H9 (cell line): ENCODE measurements at regions not wholly inside any gene's neighbourhood (a gene's known extent, or its start where the extent isn't known, plus 50 kb on each side); places are given as distances from the start of the nearest gene placed in this dataset.

ENCODE experiments used
- DNase-seq: peaks from one replicate; pipeline ENCODE4 v3.0.0-alpha.2; 2017
- H2AFZ ChIP-seq: one replicate; pipeline ENCODE4 v1.6.1; 2013; ENCODE audit warnings: mild to moderate bottlenecking, low read length, control low read depth, moderate library complexity
- H2AK5ac ChIP-seq: 2 replicates; pipeline ENCODE4 v1.6.1; 2013; ENCODE audit warnings: low read length, control low read depth, mixed read lengths; ENCODE audit not compliant: insufficient read length
- H2BK120ac ChIP-seq: one replicate; pipeline ENCODE4 v1.6.1; 2013; ENCODE audit warnings: low read depth, mild to moderate bottlenecking, low read length, control low read depth, inconsistent platforms; ENCODE audit not compliant: poor library complexity, severe bottlenecking
- H2BK12ac ChIP-seq: 2 replicates; pipeline ENCODE4 v1.6.1; 2013; ENCODE audit warnings: low read length, control low read depth, mixed read lengths, low read depth; ENCODE audit not compliant: insufficient read length
- H2BK15ac ChIP-seq: 2 replicates; pipeline ENCODE4 v1.6.1; 2013; ENCODE audit warnings: low read depth, low read length, control low read depth
- H2BK20ac ChIP-seq: one replicate; pipeline ENCODE4 v1.6.1; 2013; ENCODE audit warnings: low read depth, mild to moderate bottlenecking, low read length, control low read depth, inconsistent platforms; ENCODE audit not compliant: poor library complexity, severe bottlenecking
- H2BK5ac ChIP-seq: 2 replicates; pipeline ENCODE4 v1.6.1; 2013; ENCODE audit warnings: low read length, control low read depth, mixed read lengths; ENCODE audit not compliant: insufficient read length
- H3K14ac ChIP-seq: 2 replicates; pipeline ENCODE4 v1.6.1; 2013; ENCODE audit warnings: low read length, control low read depth; ENCODE audit not compliant: insufficient read depth
- H3K18ac ChIP-seq: 2 replicates; pipeline ENCODE4 v1.6.1; 2013; ENCODE audit warnings: low read depth, mild to moderate bottlenecking, mixed read lengths, low read length, control low read depth; ENCODE audit not compliant: insufficient read length
- H3K23ac ChIP-seq: 2 replicates; pipeline ENCODE4 v1.6.1; 2013; ENCODE audit warnings: low read length, control low read depth, mixed read lengths, low read depth; ENCODE audit not compliant: insufficient read length
- H3K23me2 ChIP-seq: 2 replicates; pipeline ENCODE4 v1.6.1; 2013; ENCODE audit warnings: low read depth, mild to moderate bottlenecking, mixed read lengths, low read length, control low read depth; ENCODE audit not compliant: insufficient read length, poor library complexity, severe bottlenecking
- H3K27ac ChIP-seq: 2 replicates; pipeline ENCODE4 v1.5.1; 2013; ENCODE audit warnings: low read length, control low read depth, mixed read lengths, low read depth; ENCODE audit not compliant: insufficient read length
- H3K27me3 ChIP-seq: 2 replicates; pipeline ENCODE4 v1.6.1; 2013; ENCODE audit warnings: low read length, control low read depth, inconsistent platforms; ENCODE audit not compliant: insufficient read depth
- H3K4ac ChIP-seq: 2 replicates; pipeline ENCODE4 v1.6.1; 2013; ENCODE audit warnings: low read depth, mild to moderate bottlenecking, control low read depth, inconsistent platforms, low read length, moderate library complexity
- H3K4me1 ChIP-seq: 2 replicates; pipeline ENCODE4 v1.6.1; 2013; ENCODE audit warnings: low read length, control low read depth, inconsistent platforms; ENCODE audit not compliant: insufficient read depth
- H3K4me2 ChIP-seq: 2 replicates; pipeline ENCODE4 v1.6.1; 2013; ENCODE audit warnings: low read length, control low read depth, mixed read lengths; ENCODE audit not compliant: insufficient read length, insufficient read depth
- H3K56ac ChIP-seq: 2 replicates; pipeline ENCODE4 v1.6.1; 2013; ENCODE audit warnings: low read depth, mild to moderate bottlenecking, mixed read lengths, low read length, control low read depth; ENCODE audit not compliant: insufficient read length
- H3K79me1 ChIP-seq: 2 replicates; pipeline ENCODE4 v1.6.1; 2013; ENCODE audit warnings: low read depth, mild to moderate bottlenecking, moderate library complexity, low read length, control low read depth, inconsistent platforms; ENCODE audit not compliant: insufficient read depth, poor library complexity, severe bottlenecking
- H3K79me2 ChIP-seq: 2 replicates; pipeline ENCODE4 v1.6.1; 2013; ENCODE audit warnings: low read length, control low read depth, inconsistent platforms; ENCODE audit not compliant: insufficient read depth
- H3K9ac ChIP-seq: 2 replicates; pipeline ENCODE4 v1.6.1; 2013; ENCODE audit warnings: low read length, control low read depth, mixed read lengths; ENCODE audit not compliant: insufficient read length; ENCODE audit errors: extremely low read depth
- H3K9me3 ChIP-seq: one replicate; pipeline ENCODE4 v1.6.1; 2013; ENCODE audit warnings: low read depth, low read length, inconsistent platforms; ENCODE audit not compliant: control insufficient read depth
- H3T11ph ChIP-seq: one replicate; pipeline ENCODE4 v1.6.1; 2013; ENCODE audit warnings: mild to moderate bottlenecking, low read length, control low read depth, inconsistent platforms
- H4K20me1 ChIP-seq: one replicate; pipeline ENCODE4 v1.6.1; 2013; ENCODE audit not compliant: control insufficient read depth, insufficient read length, insufficient read depth
- H4K5ac ChIP-seq: 2 replicates; pipeline ENCODE4 v1.6.1; 2013; ENCODE audit warnings: low read depth, mild to moderate bottlenecking, mixed read lengths, low read length, control low read depth; ENCODE audit not compliant: insufficient read length
- H4K8ac ChIP-seq: replicated peaks from 2 replicates; pipeline ENCODE4 v1.6.1; 2013; ENCODE audit warnings: low read length, control low read depth, mixed read lengths, low read depth; ENCODE audit not compliant: insufficient read length
- H4K91ac ChIP-seq: 2 replicates; pipeline ENCODE4 v1.6.1; 2013; ENCODE audit warnings: low read depth, mild to moderate bottlenecking, moderate library complexity, mixed read lengths, low read length, control low read depth; ENCODE audit not compliant: insufficient read length
- H3K27ac Mint-ChIP-seq, 3 experiments: 2 replicates in 2 of 3; 3 replicates in 1 of 3; pipeline ENCODE4 v1.8.0; 2020 to 2021; ENCODE audit warnings: mixed read lengths in 3 of 3, mild to moderate bottlenecking in 1 of 3, moderate library complexity in 1 of 3
- H3K27me3 Mint-ChIP-seq: 2 replicates; pipeline ENCODE4 v1.8.0; 2021; ENCODE audit warnings: low read depth, mild to moderate bottlenecking, moderate library complexity, mixed read lengths
- H3K36me3 Mint-ChIP-seq, 3 experiments: 2 replicates in 2 of 3; 3 replicates in 1 of 3; pipeline ENCODE4 v1.8.0; 2020 to 2021; ENCODE audit warnings: low read depth in 3 of 3, mixed read lengths in 3 of 3; ENCODE audit not compliant: insufficient read depth in 1 of 3
- H3K4me1 Mint-ChIP-seq, 2 experiments: 2 replicates each; pipeline ENCODE4 v1.8.0; 2020; ENCODE audit warnings: mixed read lengths in 2 of 2
- H3K4me3 Mint-ChIP-seq, 2 experiments: 2 replicates in 1 of 2; 3 replicates in 1 of 2; pipeline ENCODE4 v1.8.0; 2020 to 2021; ENCODE audit warnings: mild to moderate bottlenecking in 2 of 2, mixed read lengths in 2 of 2, moderate library complexity in 1 of 2
- H3K9me3 Mint-ChIP-seq, 2 experiments: 2 replicates in 1 of 2; 3 replicates in 1 of 2; pipeline ENCODE4 v1.8.0; 2020; ENCODE audit warnings: mild to moderate bottlenecking in 2 of 2, mixed read lengths in 2 of 2, moderate library complexity in 1 of 2
- WGBS: extraction: QIAGEN DNeasy Blood & Tissue Kit; methylation state at CpG from one replicate; pipeline ENCODE4 v1.1.7; 2013; ENCODE audit warnings: missing lambda C conversion rate, low lambda C conversion rate, mixed read lengths; ENCODE audit not compliant: insufficient read length; ENCODE audit errors: extremely low coverage; 5-methylcytosine and 5-hydroxymethylcytosine counted together
- TF ChIP-seq, protein P1 (sequence below): fragments of 200-600 bp; sonication (generic); conservative IDR thresholded peaks from 3 replicates; pipeline ENCODE4 v1.8.0; 2021; ENCODE audit warnings: antibody characterized with exemption, mild to moderate bottlenecking

DNA sequence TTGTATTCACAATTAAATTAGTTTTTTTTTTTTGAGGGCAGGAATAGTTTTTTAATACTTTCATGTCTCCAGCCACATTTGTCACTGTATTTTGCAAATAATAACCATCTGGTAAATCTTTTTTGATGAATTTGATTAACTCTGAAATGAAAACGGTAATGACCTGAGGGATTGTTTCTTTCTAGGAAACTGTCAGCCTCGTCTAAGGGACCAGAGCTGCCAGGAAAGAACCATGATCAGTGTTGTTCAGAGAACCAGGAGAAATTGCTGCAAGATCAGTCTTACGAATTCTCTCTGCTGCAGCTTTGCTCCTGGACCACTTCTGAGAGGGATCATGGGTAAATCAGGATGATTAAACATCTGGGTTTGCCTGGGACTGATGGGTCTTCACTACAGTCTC is 114.5 kb upstream of the TAF11L2 start:
- Histone ChIP-seq H3K9ac (no peak overlapping the region), H3K79me1 (no peaks in the 10 kb centered on the region), H3K56ac (no peak overlapping the region), H3K4ac (no peak overlapping the region), H3K14ac (no peak overlapping the region), H4K20me1 (no peaks in the 10 kb centered on the region), H3K18ac (no peak overlapping the region), H3K23me2 (no peaks in the 10 kb centered on the region), H3K4me1 (peaks cover 4% of the 10 kb centered on the region; the same call in 1 of the 2 replicates), H3K27me3 (no peaks in the 10 kb centered on the region), H3K27ac (no peak overlapping the region), H3K23ac (no peak overlapping the region), H2BK20ac (no peak overlapping the region), H2BK120ac (no peak overlapping the region), H2BK15ac (no peak overlapping the region), H2BK12ac (no peak overlapping the region), H2AK5ac (no peak overlapping the region), H3K9me3 (no peaks in the 10 kb centered on the region), H4K8ac (no peak overlapping the region), H3K79me2 (no peaks in the 10 kb centered on the region), H2AFZ (no peak overlapping the region), H2BK5ac (no peak overlapping the region), H3T11ph (no peak overlapping the region), H4K5ac (no peak overlapping the region), H4K91ac (no peak overlapping the region), H3K4me2 (no peak overlapping the region)
- WGBS: no CpG with 5 or more reads among the region's 3 CpGs
- DNase-seq: no peak
- Mint-ChIP-seq H3K36me3 (peaks cover 0 to under 1% (median 0%) of the 10 kb centered on the region in 3 experiments; a peak in 1 of 7 replicates), H3K9me3 (peaks cover 0 to under 1% of the 10 kb centered on the region in 2 experiments; a peak in 1 of 5 replicates), H3K27ac (no peak overlapping the region), H3K27me3 (peaks cover 10% of the 10 kb centered on the region), H3K4me3 (no peak overlapping the region), H3K4me1 (peaks cover 29 to 33% of the 10 kb centered on the region in 2 experiments)
- TF ChIP-seq, protein P1, sequence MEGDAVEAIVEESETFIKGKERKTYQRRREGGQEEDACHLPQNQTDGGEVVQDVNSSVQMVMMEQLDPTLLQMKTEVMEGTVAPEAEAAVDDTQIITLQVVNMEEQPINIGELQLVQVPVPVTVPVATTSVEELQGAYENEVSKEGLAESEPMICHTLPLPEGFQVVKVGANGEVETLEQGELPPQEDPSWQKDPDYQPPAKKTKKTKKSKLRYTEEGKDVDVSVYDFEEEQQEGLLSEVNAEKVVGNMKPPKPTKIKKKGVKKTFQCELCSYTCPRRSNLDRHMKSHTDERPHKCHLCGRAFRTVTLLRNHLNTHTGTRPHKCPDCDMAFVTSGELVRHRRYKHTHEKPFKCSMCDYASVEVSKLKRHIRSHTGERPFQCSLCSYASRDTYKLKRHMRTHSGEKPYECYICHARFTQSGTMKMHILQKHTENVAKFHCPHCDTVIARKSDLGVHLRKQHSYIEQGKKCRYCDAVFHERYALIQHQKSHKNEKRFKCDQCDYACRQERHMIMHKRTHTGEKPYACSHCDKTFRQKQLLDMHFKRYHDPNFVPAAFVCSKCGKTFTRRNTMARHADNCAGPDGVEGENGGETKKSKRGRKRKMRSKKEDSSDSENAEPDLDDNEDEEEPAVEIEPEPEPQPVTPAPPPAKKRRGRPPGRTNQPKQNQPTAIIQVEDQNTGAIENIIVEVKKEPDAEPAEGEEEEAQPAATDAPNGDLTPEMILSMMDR: no peak
